GM12878 (cell line): ENCODE measurements at regions not wholly inside any gene's neighbourhood (a gene's known extent, or its start where the extent isn't known, plus 50 kb on each side); places are given as distances from the start of the nearest gene placed in this dataset.
"Not testable (repeated sequence)": the region's sequence is repeated elsewhere in the genome, so short reads cannot be mapped to it uniquely, and the experiment has no call there.

Experiments
- ATAC-seq: fragments of 200-7000 bp; cut with Tn5 transposase; 3 replicates; pipeline ENCODE4 v1.9.1; 2020; ENCODE audit warnings: mild to moderate bottlenecking, moderate library complexity
- BruUV-seq: library from RNA; stranded (reverse); fragments of 400-500 nt; replicated peaks from 2 replicates; lab custom pipeline; 2021; lab: Mats Ljungman, UMichigan
- CTCF ChIA-PET: fragments of 300-600 bp; sonication (Branson Sonifier 250); formaldehyde crosslinking; extraction: SDS; loops from one replicate; lab custom pipeline; 2021; ENCODE audit warnings: inconsistent platforms; lab: Yijun Ruan, JAX
- POLR2A ChIA-PET: fragments of 350-600 bp; formaldehyde crosslinking; extraction: SDS; loops from one replicate; lab custom pipeline; 2021; ENCODE audit warnings: inconsistent platforms; lab: Charles Lee
- RAD21 ChIA-PET: fragments of 300-600 bp; sonication (Branson Sonifier 250); formaldehyde crosslinking; loops from one replicate; lab custom pipeline; 2023; ENCODE audit warnings: antibody characterized with exemption; ENCODE audit not compliant: unreplicated experiment; lab: Charles Lee
- SMC1A ChIA-PET: fragments of 300-600 bp; sonication (Branson Sonifier 250); formaldehyde crosslinking; loops from one replicate; lab custom pipeline; 2023; ENCODE audit not compliant: unreplicated experiment, uncharacterized antibody; lab: Charles Lee
- DNase-seq: peaks from one replicate; pipeline ENCODE4 v3.0.0-alpha.2; 2011; ENCODE audit warnings: low read depth, low spot score
- FAIRE-seq: peaks from 3 replicates; lab custom pipeline; 2011; peaks lifted over from hg19 to GRCh38; lab: Jason Lieb, UNC
- H2AFZ ChIP-seq: 2 replicates; pipeline ENCODE4 v1.6.0; 2011; ENCODE audit warnings: low read depth, low read length, control low read depth; ENCODE audit not compliant: control insufficient read depth
- H3K27ac ChIP-seq: 2 replicates; pipeline ENCODE4 v1.5.1; 2011; ENCODE audit warnings: control low read depth; ENCODE audit not compliant: control insufficient read depth, insufficient read depth
- H3K27me3 ChIP-seq, 2 experiments: replicated peaks in 1 of 2; 2 replicates each; pipeline versions ENCODE4 v1.6.0 to v1.6.1; 2011; ENCODE audit warnings: low read length in 1 of 2; ENCODE audit not compliant: control insufficient read depth in 2 of 2, insufficient read depth in 2 of 2
- H3K36me3 ChIP-seq, 2 experiments: 2 replicates each; pipeline ENCODE4 v1.5.1; 2011; ENCODE audit warnings: low read length in 1 of 2; ENCODE audit not compliant: control insufficient read depth in 2 of 2, insufficient read depth in 2 of 2
- H3K4me1 ChIP-seq: 2 replicates; pipeline ENCODE4 v1.6.1; 2011; ENCODE audit warnings: mild to moderate bottlenecking, low read length, moderate library complexity, mixed read lengths; ENCODE audit not compliant: control insufficient read depth, insufficient read depth
- H3K4me2 ChIP-seq: 2 replicates; pipeline ENCODE4 v1.6.0; 2011; ENCODE audit warnings: control low read depth; ENCODE audit not compliant: control insufficient read depth, insufficient read depth
- H3K4me3 ChIP-seq: fragments of 200-600 bp; sonication (generic); 2 replicates; pipeline ENCODE4 v1.5.1; 2016
- H3K79me2 ChIP-seq: 2 replicates; pipeline ENCODE4 v1.6.0; 2011; ENCODE audit warnings: low read length; ENCODE audit not compliant: control insufficient read depth, insufficient read depth
- H3K9ac ChIP-seq: 2 replicates; pipeline ENCODE4 v1.8.0; 2011; ENCODE audit warnings: low read length, control low read depth, mixed read lengths; ENCODE audit not compliant: control insufficient read depth, insufficient read depth
- H3K9me3 ChIP-seq: replicated peaks from 3 replicates; pipeline ENCODE4 v1.5.1; 2011; ENCODE audit warnings: mild to moderate bottlenecking, low read length; ENCODE audit not compliant: control insufficient read depth, insufficient read depth
- H4K20me1 ChIP-seq: 2 replicates; pipeline ENCODE4 v1.6.0; 2011; ENCODE audit not compliant: control insufficient read depth, insufficient read depth
- FOS ChIP-seq: IDR thresholded peaks from 3 replicates; pipeline ENCODE4 v1.6.1; 2011; ENCODE audit warnings: borderline replicate concordance; ENCODE audit not compliant: insufficient read length; ENCODE audit errors: extremely low read depth
- WGBS: methylation state at CpG from one replicate; pipeline ENCODE4 v1.1.6; 2016; ENCODE audit warnings: low lambda C conversion rate; ENCODE audit not compliant: insufficient replicate concordance, insufficient coverage; ENCODE audit errors: missing lambda C conversion rate; 5-methylcytosine and 5-hydroxymethylcytosine counted together
- in situ Hi-C: fragments of 300-500 bp; cut with MboI; formaldehyde crosslinking; loops from 9 replicates; pipeline ENCODE4 v1.14.3; 2018; ENCODE audit warnings: mixed read lengths
- intact Hi-C: fragments of 100-400 bp; cut with micrococcal nuclease; formaldehyde crosslinking; loops from one replicate; pipeline ENCODE4 v1.14.2; 2022; ENCODE audit not compliant: unreplicated experiment

DNA sequence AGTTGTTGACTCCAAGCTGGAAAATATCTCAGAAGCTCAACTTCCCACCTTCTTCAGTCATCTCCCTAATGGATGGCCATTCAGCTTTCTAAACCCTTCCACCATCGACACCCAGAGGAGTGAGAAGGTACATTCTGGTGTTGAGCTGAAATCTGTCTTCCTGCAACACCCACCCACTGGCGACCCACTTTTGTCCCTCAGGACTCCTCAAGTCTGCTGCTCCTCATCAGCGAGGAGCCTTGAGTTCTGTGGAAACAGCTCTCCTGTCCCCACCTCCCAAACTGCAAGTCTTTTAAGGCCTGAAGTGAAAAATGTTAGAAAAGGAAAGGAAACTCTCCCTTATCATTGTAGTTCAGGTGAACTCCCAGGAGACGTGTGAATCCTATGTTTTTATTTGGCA is 111.5 kb upstream of the HAND1 start:
- no peak for TF ChIP-seq FOS
- CTCF ChIA-PET: interaction anchor here (0.7 to 1.8 kb wide), 3 partner anchors 19 to 121 kb away, joined by 3 to 4 read pairs (median 3); no protein-coding TSS in a partner anchor
- Histone ChIP-seq H2AFZ (no peak overlapping the region), H3K27me3 (no peaks in the 10 kb centered on the region; a peak in 1 of 4 replicates), H4K20me1 (no peaks in the 10 kb centered on the region), H3K9me3 (no peaks in the 10 kb centered on the region), H3K4me1 (no peaks in the 10 kb centered on the region), H3K4me3 (no peak overlapping the region), H3K4me2 (no peak overlapping the region), H3K9ac (no peak overlapping the region), H3K27ac (no peak overlapping the region), H3K79me2 (no peaks in the 10 kb centered on the region), H3K36me3 (no peaks in the 10 kb centered on the region)
- FAIRE-seq (no peak), DNase-seq (no peak), ATAC-seq (no peak)
- SMC1A ChIA-PET: interaction anchor here (2.4 kb wide), 1 partner anchor 123 kb away, joined by 8 read pairs; no protein-coding TSS in a partner anchor
- POLR2A ChIA-PET: no interaction called here
- intact Hi-C loops: no loop called here
- in situ Hi-C loops: no loop called here
- 15% methylated on average over 4 of the region's 4 CpGs for WGBS
- no TSS peak for BruUV-seq
- RAD21 ChIA-PET: no interaction called here

- H2AFZ ChIP-seq, H3K4me1 ChIP-seq, H4K20me1 ChIP-seq, H3K79me2 ChIP-seq, H3K9ac ChIP-seq, H3K4me3 ChIP-seq, FAIRE-seq, ATAC-seq, BruUV-seq, intact Hi-C loops, H3K27me3 ChIP-seq, RAD21 ChIA-PET, H3K36me3 ChIP-seq, H3K27ac ChIP-seq, H3K4me2 ChIP-seq, H3K9me3 ChIP-seq, POLR2A ChIA-PET, DNase-seq, in situ Hi-C loops: not testable (repeated sequence)
- WGBS: 79% methylated on average over 5 of the region's 7 CpGs
- SMC1A ChIA-PET: interaction anchor here (2.4 kb wide), 1 partner anchor 123 kb away, joined by 8 read pairs; no protein-coding TSS in a partner anchor
- CTCF ChIA-PET: interaction anchor here (0.7 to 1.8 kb wide), 3 partner anchors 20 to 120 kb away, joined by 3 to 4 read pairs (median 3); no protein-coding TSS in a partner anchor
Observed at GRCh38 chr5:154588833-154589425, 110.9 kb upstream of the HAND1 start.
